ENCODE measurements at regions not wholly inside any gene's neighbourhood (a gene's known extent, or its start where the extent isn't known, plus 50 kb on each side); places are given as distances from the start of the nearest gene placed in this dataset.
"Not testable (repeated sequence)": the region's sequence is repeated elsewhere in the genome, so short reads cannot be mapped to it uniquely, and the experiment has no call there.

GRCh38 chr13:76319921-76320320 lies 566.3 kb downstream of the KCTD12 start:
- no peak overlapping the region for H3K4me3 ChIP-seq (ENCODE audit: low read depth, low read length)
- no peak for DNase-seq (ENCODE audit: low read depth)
- no peak for TF ChIP-seq CTCF (conservative IDR thresholded peaks at IDR 0.05; ENCODE audit: low read depth, low read length)

- DNase-seq (ENCODE audit: low read depth), result no peak
- TF ChIP-seq CTCF (conservative IDR thresholded peaks at IDR 0.05; ENCODE audit: low read depth, low read length), result no peak
- no peak overlapping the region for H3K4me3 ChIP-seq (ENCODE audit: low read depth, low read length)
These were observed 569.1 kb downstream of the KCTD12 start for GRCh38 chr13:76316998-76317527.

- DNase-seq (ENCODE audit: low read depth), result no peak
- H3K4me3 ChIP-seq (ENCODE audit: low read depth, low read length), result no peak overlapping the region
- TF ChIP-seq CTCF (conservative IDR thresholded peaks at IDR 0.05; ENCODE audit: low read depth, low read length), result no peak
These were observed 571.7 kb downstream of the KCTD12 start for GRCh38 chr13:76314495-76314894.

GRCh38 chr13:76307142-76307541 lies 579.1 kb downstream of the KCTD12 start:
- TF ChIP-seq CTCF (conservative IDR thresholded peaks at IDR 0.05; ENCODE audit: low read depth, low read length), result no peak
- DNase-seq (ENCODE audit: low read depth), result peak; percentile 69
- H3K4me3 ChIP-seq (ENCODE audit: low read depth, low read length), result no peak overlapping the region

- H3K4me3 ChIP-seq (ENCODE audit: low read depth, low read length), result no peak overlapping the region
- no peak for TF ChIP-seq CTCF (conservative IDR thresholded peaks at IDR 0.05; ENCODE audit: low read depth, low read length)
- DNase-seq (ENCODE audit: low read depth), result no peak
These were observed 585.5 kb downstream of the KCTD12 start for GRCh38 chr13:76300688-76301087.

GRCh38 chr13:76297331-76297730 lies 588.9 kb downstream of the KCTD12 start:
- TF ChIP-seq CTCF (conservative IDR thresholded peaks at IDR 0.05; ENCODE audit: low read depth, low read length), result no peak
- no peak for DNase-seq (ENCODE audit: low read depth)
- H3K4me3 ChIP-seq (ENCODE audit: low read depth, low read length), result no peak overlapping the region

- H3K4me3 ChIP-seq (ENCODE audit: low read depth, low read length), result no peak overlapping the region
- no peak for DNase-seq (ENCODE audit: low read depth)
- TF ChIP-seq CTCF (conservative IDR thresholded peaks at IDR 0.05; ENCODE audit: low read depth, low read length), result no peak
These were observed 589.5 kb downstream of the KCTD12 start for GRCh38 chr13:76296751-76297150.

GRCh38 chr13:76295020-76295419 lies 591.2 kb downstream of the KCTD12 start:
- DNase-seq (ENCODE audit: low read depth); H3K4me3 ChIP-seq (ENCODE audit: low read depth, low read length): not testable (repeated sequence)
